GM21390 (cell line): ENCODE measurements at regions not wholly inside any gene's neighbourhood (a gene's known extent, or its start where the extent isn't known, plus 50 kb on each side); places are given as distances from the start of the nearest gene placed in this dataset.
A peak's percentile ranks its signal among the peaks of the same experiment; 100 is the strongest.

Experiments
- ATAC-seq: cut with Tn5 transposase; IDR thresholded peaks from one replicate; pipeline ENCODE4 v1.9.1; 2021; ENCODE audit not compliant: unreplicated experiment

- ATAC-seq, result no peak
Measured at GRCh38 chr1:8204826-8205225, 113.1 kb upstream of the SLC45A1 start.

GRCh38 chr1:8203551-8203950 is 114.4 kb upstream of the SLC45A1 start:
- no peak for ATAC-seq

DNA sequence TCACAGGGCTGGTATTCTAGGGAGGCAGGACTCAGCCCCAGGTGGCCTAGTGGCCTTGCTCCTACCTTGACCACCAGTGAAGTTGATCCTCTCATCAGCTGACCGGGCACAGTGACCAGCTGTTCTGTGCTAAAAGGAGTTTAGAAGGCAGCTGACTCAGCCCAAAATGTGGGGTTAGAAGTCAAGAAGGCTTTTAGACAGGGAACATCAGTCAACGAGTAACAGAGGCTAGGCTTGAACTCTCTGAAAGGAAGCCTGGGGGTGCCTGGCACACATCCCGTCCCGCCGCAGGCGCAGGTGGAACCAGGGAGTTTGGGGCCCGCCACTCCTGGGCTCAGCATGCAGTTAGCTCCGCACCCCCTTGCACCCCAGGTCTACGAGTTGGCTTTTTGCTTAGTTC is 114.9 kb upstream of the SLC45A1 start:
- ATAC-seq, result no peak

- ATAC-seq, result no peak
Measured at GRCh38 chr1:8202182-8202905, 115.6 kb upstream of the SLC45A1 start.

GRCh38 chr1:8201331-8201861 is 116.5 kb upstream of the SLC45A1 start:
- ATAC-seq, result no peak

DNA sequence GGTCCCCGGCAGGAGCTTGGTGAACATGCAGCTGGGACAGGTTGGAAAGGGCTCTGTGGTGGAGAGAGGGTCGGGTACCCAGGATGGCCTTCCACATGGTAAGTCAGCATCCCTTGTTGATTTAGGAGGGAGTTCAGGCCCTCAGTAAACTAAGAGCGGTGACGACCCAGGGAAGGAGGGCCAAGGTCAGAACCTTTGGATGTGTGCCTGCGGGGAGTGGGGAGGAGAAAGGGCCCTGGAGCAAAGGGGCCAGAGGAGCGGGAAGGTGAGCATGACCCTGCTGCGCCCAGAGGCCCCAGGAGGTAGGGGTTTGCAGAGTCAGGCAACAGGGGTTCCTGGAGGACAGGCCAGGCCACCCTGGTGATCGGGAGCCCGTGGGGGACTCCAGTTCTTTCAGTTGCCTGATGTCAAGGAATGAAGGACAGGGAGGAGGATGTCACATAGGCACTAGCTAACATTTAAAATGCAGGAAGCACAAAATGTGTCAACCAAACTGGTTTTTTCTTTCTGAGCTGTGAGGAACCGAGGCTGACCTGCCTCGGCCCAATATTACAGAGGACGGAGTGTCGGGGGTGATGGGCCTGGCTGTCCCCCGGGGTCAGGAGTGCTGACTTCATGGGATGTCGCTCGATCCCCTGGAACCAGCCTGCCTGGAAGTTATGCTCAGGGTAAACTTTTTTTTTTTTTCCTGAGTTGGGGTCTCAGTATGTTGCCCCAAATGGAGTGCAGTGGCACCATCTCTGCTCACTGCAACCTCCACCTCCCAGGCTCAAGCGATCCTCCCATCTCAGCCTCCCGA is 117.4 kb upstream of the SLC45A1 start:
- ATAC-seq, result no peak

DNA sequence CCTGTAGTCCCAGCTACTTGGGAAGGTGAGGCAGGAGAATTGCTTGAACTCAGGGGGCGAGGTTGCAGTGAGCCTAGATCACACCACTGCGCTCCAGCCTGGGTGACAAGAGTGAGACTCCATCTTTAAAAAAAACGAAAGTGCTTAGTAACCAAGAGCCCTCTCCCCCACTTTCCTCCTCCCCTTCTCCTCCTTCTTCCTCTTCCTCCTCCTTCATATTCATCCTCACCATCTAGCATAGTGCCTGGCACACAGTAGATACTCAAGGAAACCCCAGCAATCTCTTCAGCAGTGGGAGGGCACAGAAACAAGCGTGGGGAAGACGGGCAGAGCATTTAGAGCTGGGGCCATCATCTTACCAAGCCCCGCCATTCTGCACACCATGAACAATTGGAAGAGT is 119.4 kb upstream of the SLC45A1 start:
- ATAC-seq, result no peak

- ATAC-seq, result no peak
Measured at GRCh38 chr1:8197493-8198282, 120.2 kb upstream of the SLC45A1 start.

DNA sequence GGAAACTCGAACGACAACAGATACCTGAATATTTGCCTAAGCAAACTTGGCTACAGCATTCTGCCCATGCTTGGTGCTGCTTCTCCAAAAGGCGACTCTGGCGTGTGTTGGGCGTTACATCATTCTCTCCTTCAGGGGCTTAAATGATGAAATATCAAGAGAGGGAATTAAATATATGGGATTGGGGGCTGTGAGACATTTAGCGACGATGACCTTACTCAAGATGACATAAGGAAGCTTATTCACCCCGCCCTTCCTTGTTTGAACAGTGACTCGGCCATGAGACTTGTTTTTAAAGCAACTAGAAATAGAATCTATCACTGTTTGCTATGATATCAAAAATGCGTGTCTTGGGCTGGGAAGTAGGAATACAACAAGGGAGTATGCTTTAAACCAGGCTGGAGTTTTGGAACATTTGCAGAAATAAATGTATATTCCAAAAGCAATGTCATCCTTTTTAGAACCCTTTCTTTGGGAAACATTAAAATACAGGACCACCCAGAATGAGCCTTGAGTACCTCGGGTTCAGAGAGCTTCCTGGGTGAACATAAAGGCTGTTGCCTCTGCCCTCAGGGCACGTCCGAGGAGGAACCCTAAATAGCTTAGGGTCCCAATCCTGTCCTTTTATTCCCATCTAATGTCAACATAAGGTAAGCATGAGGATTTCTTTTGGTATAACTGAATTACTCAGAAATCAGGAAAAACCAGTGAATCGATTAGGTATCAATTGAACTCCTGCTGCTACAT is 123.3 kb upstream of the SLC45A1 start:
- no peak for ATAC-seq

GRCh38 chr1:8193840-8194406 is 124.0 kb upstream of the SLC45A1 start:
- ATAC-seq, result no peak

GRCh38 chr1:8191474-8191873 is 126.4 kb upstream of the SLC45A1 start:
- ATAC-seq, result no peak

- ATAC-seq, result no peak
Measured at GRCh38 chr1:8189931-8190483, 127.9 kb upstream of the SLC45A1 start.

- ATAC-seq, result no peak
Measured at GRCh38 chr1:8185400-8185799, 132.5 kb upstream of the SLC45A1 start.

DNA sequence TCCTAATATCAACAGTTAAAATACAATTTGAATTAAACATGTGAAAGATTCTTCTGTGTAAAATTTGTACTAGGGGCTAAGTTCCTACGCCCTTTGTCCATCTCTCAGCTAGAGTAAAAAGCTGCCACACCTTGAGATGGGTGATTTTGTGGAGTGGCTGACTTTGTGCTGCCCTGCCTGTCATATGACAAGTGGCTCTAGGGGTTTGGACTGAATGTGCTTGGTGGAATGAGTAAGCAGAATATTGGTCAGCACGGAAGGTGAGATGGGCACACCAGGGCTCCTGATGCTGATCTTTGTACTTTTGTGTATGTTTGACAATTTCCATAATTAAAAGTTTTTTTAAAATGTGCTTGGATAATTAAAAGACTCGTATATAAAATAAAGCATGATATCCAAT is 133.6 kb upstream of the SLC45A1 start:
- no peak for ATAC-seq

DNA sequence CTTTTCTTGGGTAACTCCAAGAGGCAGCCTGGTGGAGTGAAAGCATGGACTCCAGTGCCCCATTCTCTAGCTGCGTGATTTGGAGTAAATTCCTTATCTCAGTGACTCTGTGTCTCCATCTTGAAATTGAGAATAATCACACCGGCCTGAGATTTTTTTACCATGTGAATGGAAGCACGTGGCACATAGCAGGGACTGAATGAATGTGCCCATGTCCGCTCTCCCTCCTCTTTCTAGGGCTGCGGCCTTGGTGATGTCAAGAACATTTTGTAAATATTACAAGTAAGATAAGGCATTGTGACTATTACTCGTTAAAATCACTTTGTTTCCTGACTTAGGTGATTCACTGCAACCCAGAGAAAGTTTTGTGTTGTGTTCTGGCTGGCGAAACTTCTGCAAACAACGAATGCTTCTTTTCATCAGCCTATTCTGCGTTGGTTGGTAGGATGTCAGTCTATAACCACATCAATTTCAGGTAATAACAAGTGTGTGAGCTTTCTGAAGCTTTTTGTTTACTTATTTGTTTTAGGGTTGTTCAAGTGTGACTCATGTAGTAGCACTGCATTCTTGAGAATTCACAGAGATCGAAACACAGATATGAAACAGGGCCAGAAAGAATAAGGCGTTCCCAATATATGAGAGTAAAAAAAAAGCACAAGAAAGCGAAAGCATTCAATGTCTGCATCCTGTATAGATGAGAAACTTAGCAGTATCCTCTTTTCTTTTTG is 135.7 kb upstream of the SLC45A1 start:
- ATAC-seq, result peak; percentile 83

DNA sequence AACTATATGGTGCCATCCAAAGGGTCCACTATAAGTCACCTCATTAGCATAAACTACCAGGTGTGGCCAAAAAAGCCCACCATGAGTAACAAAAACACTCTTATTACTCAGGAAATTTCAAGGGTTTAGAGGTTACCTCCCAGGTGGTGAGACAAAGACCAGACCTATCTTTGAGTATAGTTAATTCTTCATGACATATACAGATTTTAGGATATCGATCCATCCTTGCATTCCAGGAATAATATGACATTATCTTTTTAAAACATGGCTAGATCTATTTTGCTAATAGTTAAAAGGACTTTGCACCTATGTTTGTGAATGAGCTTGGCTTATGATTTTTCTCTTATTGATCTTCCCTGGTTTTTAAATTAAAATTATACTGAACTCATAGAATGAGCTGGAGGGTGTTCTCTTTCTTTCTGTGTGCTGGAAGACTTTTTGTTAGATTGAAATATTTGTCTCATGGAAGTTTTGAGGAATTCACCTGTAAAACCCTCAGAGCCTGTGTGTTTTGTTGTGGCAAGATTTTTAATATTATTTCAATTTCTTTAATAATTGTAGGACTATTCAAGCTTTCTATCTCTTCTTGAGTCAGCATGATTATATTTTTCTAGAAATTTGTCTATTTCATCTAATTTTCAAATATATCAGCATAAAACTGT is 138.7 kb upstream of the SLC45A1 start:
- ATAC-seq, result no peak

DNA sequence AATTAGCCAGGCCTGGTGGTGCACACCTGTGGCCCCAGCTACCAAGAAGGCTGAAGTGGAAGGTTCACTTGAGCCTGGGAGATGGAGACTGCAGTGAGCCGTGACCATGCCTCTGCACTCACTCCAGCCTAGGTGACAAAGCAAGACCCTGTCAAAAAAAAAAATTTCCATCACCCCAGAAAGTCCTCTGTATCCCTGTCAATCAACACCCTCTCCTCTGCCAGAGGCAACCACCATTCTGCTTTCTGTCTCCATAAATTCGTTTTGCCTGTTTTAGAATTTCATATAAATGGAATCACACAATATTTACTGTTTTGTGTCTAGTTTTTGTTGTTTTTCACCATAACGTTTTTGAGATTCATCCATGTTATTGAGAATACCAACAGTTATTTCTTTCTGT is 141.6 kb upstream of the SLC45A1 start:
- ATAC-seq, result no peak

DNA sequence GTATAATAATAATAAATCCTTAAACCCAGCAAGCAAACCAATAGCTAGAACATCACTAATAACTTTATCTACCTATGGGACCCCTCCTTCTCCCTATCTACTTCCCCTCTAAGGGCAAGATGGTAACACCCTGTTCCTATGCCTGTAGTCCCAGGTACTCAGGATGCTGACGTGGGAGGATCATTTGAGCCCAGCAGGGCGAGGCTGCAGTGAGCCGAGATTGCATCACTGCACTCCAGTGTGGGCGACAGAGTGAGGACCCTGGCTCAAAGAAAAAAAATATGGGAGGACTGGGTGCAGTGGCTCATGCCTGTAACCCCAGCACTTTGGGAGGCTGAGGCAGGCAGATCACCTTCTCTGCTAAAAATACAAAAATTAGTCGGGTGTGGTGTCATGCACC is 143.1 kb upstream of the SLC45A1 start:
- no peak for ATAC-seq
